Panc1 (cell line): ENCODE measurements at regions not wholly inside any gene's neighbourhood (a gene's known extent, or its start where the extent isn't known, plus 50 kb on each side); places are given as distances from the start of the nearest gene placed in this dataset.

ENCODE experiments used
- CTCF ChIP-seq: fragments of 450-650 bp; IDR thresholded peaks from 2 replicates; pipeline ENCODE4 v1.5.1; 2017; ENCODE audit warnings: mild to moderate bottlenecking
- POLR2AphosphoS5 ChIP-seq: IDR thresholded peaks from 2 replicates; pipeline ENCODE4 v1.6.1; 2012; ENCODE audit warnings: mild to moderate bottlenecking, low read depth, low read length, moderate library complexity
- REST ChIP-seq, 2 experiments: IDR thresholded peaks; 2 replicates each; pipeline ENCODE4 v1.6.1; 2011 to 2012; ENCODE audit warnings: low read depth in 2 of 2, control low read depth in 1 of 2, low read length in 1 of 2, mild to moderate bottlenecking in 1 of 2, moderate library complexity in 1 of 2; ENCODE audit not compliant: insufficient read depth in 1 of 2
- SIN3A ChIP-seq: IDR thresholded peaks from 2 replicates; pipeline ENCODE4 v1.6.1; 2012; ENCODE audit warnings: low read depth, mild to moderate bottlenecking, low read length, moderate library complexity, borderline replicate concordance; ENCODE audit not compliant: insufficient read depth
- TCF7L2 ChIP-seq: IDR thresholded peaks from 2 replicates; pipeline ENCODE4 v1.6.1; 2011; ENCODE audit warnings: mild to moderate bottlenecking, low read depth, low read length, inconsistent platforms

- TF ChIP-seq SIN3A (no peak), CTCF (no peak), REST (IDR thresholded peaks at IDR 0.05; ENCODE audit: insufficient read depth in 1 of 2, low read depth in 2 of 2, low read length in 1 of 2) (no peak), POLR2AphosphoS5 (no peak), TCF7L2 (no peak)
Measured at GRCh38 chr4:59223292-59223941, 1976.7 kb upstream of the ADGRL3 start.
